ENCODE measurements at regions not wholly inside any gene's neighbourhood (a gene's known extent, or its start where the extent isn't known, plus 50 kb on each side); places are given as distances from the start of the nearest gene placed in this dataset.

- H3K4me3 ChIP-seq (ENCODE audit: low read length): no peak overlapping the region
- no peak for DNase-seq (ENCODE audit: low read depth)
- TF ChIP-seq CTCF (conservative IDR thresholded peaks at IDR 0.05; ENCODE audit: low read depth, low read length): no peak
Measured at GRCh38 chr7:26439521-26440232, 148.0 kb downstream of the SNX10 start.

GRCh38 chr7:26440233-26441001 lies 148.8 kb downstream of the SNX10 start:
- no peak for TF ChIP-seq CTCF (conservative IDR thresholded peaks at IDR 0.05; ENCODE audit: low read depth, low read length)

GRCh38 chr7:26441002-26441521 lies 149.4 kb downstream of the SNX10 start:
- no peak for TF ChIP-seq CTCF (conservative IDR thresholded peaks at IDR 0.05; ENCODE audit: low read depth, low read length)
- no peak overlapping the region for H3K4me3 ChIP-seq (ENCODE audit: low read length)
- DNase-seq (ENCODE audit: low read depth): no peak

More at GRCh38 chr7:26440233-26441001, 148.8 kb downstream of the SNX10 start:
- DNase-seq (ENCODE audit: low read depth): no peak
- no peak overlapping the region for H3K4me3 ChIP-seq (ENCODE audit: low read length)

GRCh38 chr7:26441611-26442277 lies 150.1 kb downstream of the SNX10 start:
- no peak for TF ChIP-seq CTCF (conservative IDR thresholded peaks at IDR 0.05; ENCODE audit: low read depth, low read length)
- no peak for DNase-seq (ENCODE audit: low read depth)
- H3K4me3 ChIP-seq (ENCODE audit: low read length): no peak overlapping the region

GRCh38 chr7:26443006-26443405 lies 151.3 kb downstream of the SNX10 start:
- DNase-seq (ENCODE audit: low read depth): no peak
- no peak overlapping the region for H3K4me3 ChIP-seq (ENCODE audit: low read length)
- TF ChIP-seq CTCF (conservative IDR thresholded peaks at IDR 0.05; ENCODE audit: low read depth, low read length): no peak

GRCh38 chr7:26443751-26444150 lies 152.1 kb downstream of the SNX10 start:
- no peak for DNase-seq (ENCODE audit: low read depth)
- H3K4me3 ChIP-seq (ENCODE audit: low read length): no peak overlapping the region
- no peak for TF ChIP-seq CTCF (conservative IDR thresholded peaks at IDR 0.05; ENCODE audit: low read depth, low read length)
